IgD-negative memory B cell (primary cell): ENCODE measurements at regions not wholly inside any gene's neighbourhood (a gene's known extent, or its start where the extent isn't known, plus 50 kb on each side); places are given as distances from the start of the nearest gene placed in this dataset.

Source experiments
- H3K27ac Mint-ChIP-seq, 3 donors: one replicate each; pipeline ENCODE4 v1.8.0; 2020 to 2022; ENCODE audit warnings: mild to moderate bottlenecking in 3 of 3, mixed read lengths in 3 of 3, moderate library complexity in 1 of 3
- H3K27me3 Mint-ChIP-seq: one replicate; pipeline ENCODE4 v1.8.0; 2021; ENCODE audit warnings: mixed read lengths
- H3K36me3 Mint-ChIP-seq: one replicate; pipeline ENCODE4 v1.8.0; 2020; ENCODE audit warnings: mild to moderate bottlenecking, mixed read lengths
- H3K4me1 Mint-ChIP-seq, 3 donors: one replicate each; pipeline ENCODE4 v1.8.0; 2020 to 2022; ENCODE audit warnings: mixed read lengths in 3 of 3, mild to moderate bottlenecking in 1 of 3
- H3K4me3 Mint-ChIP-seq, 4 donors: one replicate each; pipeline ENCODE4 v1.8.0; 2020 to 2022; ENCODE audit warnings: mild to moderate bottlenecking in 4 of 4, mixed read lengths in 4 of 4, moderate library complexity in 3 of 4
- H3K9me3 Mint-ChIP-seq, 3 donors: one replicate each; pipeline ENCODE4 v1.8.0; 2020 to 2021; ENCODE audit warnings: mixed read lengths in 3 of 3, mild to moderate bottlenecking in 1 of 3

- Mint-ChIP-seq H3K9me3 (peaks cover 0 to 3% (median 0%) of the 10 kb centered on the region in 3 donors), H3K4me1 (no peaks in the 10 kb centered on the region), H3K4me3 (no peak overlapping the region), H3K27me3 (no peaks in the 10 kb centered on the region), H3K36me3 (no peaks in the 10 kb centered on the region), H3K27ac (no peak overlapping the region)
Measured at GRCh38 chr20:61114493-61115175, 137.4 kb upstream of the CDH4 start.

- Mint-ChIP-seq H3K27me3 (no peaks in the 10 kb centered on the region), H3K4me3 (no peak overlapping the region), H3K36me3 (no peaks in the 10 kb centered on the region), H3K27ac (no peak overlapping the region), H3K4me1 (no peaks in the 10 kb centered on the region), H3K9me3 (no peaks in the 10 kb centered on the region)
Measured at GRCh38 chr20:61115364-61116065, 136.5 kb upstream of the CDH4 start.

GRCh38 chr20:61117725-61118124 is 134.3 kb upstream of the CDH4 start:
- H3K4me1 Mint-ChIP-seq, result no peaks in the 10 kb centered on the region
- peaks cover 0 to 4% (median 2%) of the 10 kb centered on the region in 3 donors for H3K9me3 Mint-ChIP-seq
- H3K4me3 Mint-ChIP-seq, result no peak overlapping the region
- no peak overlapping the region for H3K27ac Mint-ChIP-seq
- no peaks in the 10 kb centered on the region for H3K27me3 Mint-ChIP-seq
- no peaks in the 10 kb centered on the region for H3K36me3 Mint-ChIP-seq

- no peaks in the 10 kb centered on the region for H3K27me3 Mint-ChIP-seq
- H3K36me3 Mint-ChIP-seq, result no peaks in the 10 kb centered on the region
- peaks cover 0 to 2% (median 0%) of the 10 kb centered on the region in 3 donors for H3K4me1 Mint-ChIP-seq
- H3K27ac Mint-ChIP-seq, result no peak overlapping the region
- no peak overlapping the region for H3K4me3 Mint-ChIP-seq
- peaks cover 0 to 4% (median 2%) of the 10 kb centered on the region in 3 donors for H3K9me3 Mint-ChIP-seq
Measured at GRCh38 chr20:61118429-61119224, 133.4 kb upstream of the CDH4 start.

- H3K4me1 Mint-ChIP-seq, result peaks cover 0 to 2% (median 0%) of the 10 kb centered on the region in 3 donors
- H3K36me3 Mint-ChIP-seq, result no peaks in the 10 kb centered on the region
- H3K27me3 Mint-ChIP-seq, result no peaks in the 10 kb centered on the region
- peaks cover 0 to 4% (median 2%) of the 10 kb centered on the region in 3 donors for H3K9me3 Mint-ChIP-seq
- no peak overlapping the region for H3K4me3 Mint-ChIP-seq
- H3K27ac Mint-ChIP-seq, result no peak overlapping the region
Measured at GRCh38 chr20:61119273-61119672, 132.8 kb upstream of the CDH4 start.

- no peak overlapping the region for H3K27ac Mint-ChIP-seq
- no peak overlapping the region for H3K4me3 Mint-ChIP-seq
- peaks cover 0 to 2% (median 0%) of the 10 kb centered on the region in 3 donors for H3K4me1 Mint-ChIP-seq
- H3K27me3 Mint-ChIP-seq, result no peaks in the 10 kb centered on the region
- peaks cover 0 to 4% (median 2%) of the 10 kb centered on the region in 3 donors for H3K9me3 Mint-ChIP-seq
- peaks cover 2% of the 10 kb centered on the region for H3K36me3 Mint-ChIP-seq
Measured at GRCh38 chr20:61119794-61120410, 132.2 kb upstream of the CDH4 start.

- Mint-ChIP-seq H3K4me3 (peak overlapping the region in 1 of 4 donors; percentile 65), H3K27me3 (no peaks in the 10 kb centered on the region), H3K4me1 (peaks cover 0 to 2% (median 0%) of the 10 kb centered on the region in 3 donors), H3K36me3 (peaks cover 2% of the 10 kb centered on the region), H3K9me3 (peaks cover 0 to 4% (median 2%) of the 10 kb centered on the region in 3 donors), H3K27ac (no peak overlapping the region)
Measured at GRCh38 chr20:61120595-61121515, 131.2 kb upstream of the CDH4 start.

GRCh38 chr20:61121661-61122060 is 130.4 kb upstream of the CDH4 start:
- peaks cover 0 to 4% (median 2%) of the 10 kb centered on the region in 3 donors for H3K9me3 Mint-ChIP-seq
- peaks cover 2% of the 10 kb centered on the region for H3K36me3 Mint-ChIP-seq
- peaks cover 0 to 2% (median 0%) of the 10 kb centered on the region in 3 donors for H3K4me1 Mint-ChIP-seq
- no peak overlapping the region for H3K4me3 Mint-ChIP-seq
- no peak overlapping the region for H3K27ac Mint-ChIP-seq
- H3K27me3 Mint-ChIP-seq, result no peaks in the 10 kb centered on the region

- no peaks in the 10 kb centered on the region for H3K27me3 Mint-ChIP-seq
- H3K4me3 Mint-ChIP-seq, result no peak overlapping the region
- peaks cover 0 to 2% (median 0%) of the 10 kb centered on the region in 3 donors for H3K4me1 Mint-ChIP-seq
- H3K36me3 Mint-ChIP-seq, result peaks cover 2% of the 10 kb centered on the region
- H3K9me3 Mint-ChIP-seq, result peaks cover 0 to 4% (median 2%) of the 10 kb centered on the region in 3 donors
- H3K27ac Mint-ChIP-seq, result no peak overlapping the region
Measured at GRCh38 chr20:61123286-61123685, 128.8 kb upstream of the CDH4 start.

GRCh38 chr20:61123751-61124368 is 128.2 kb upstream of the CDH4 start:
- Mint-ChIP-seq H3K9me3 (peaks cover 0 to 4% (median 2%) of the 10 kb centered on the region in 3 donors), H3K36me3 (peaks cover 2% of the 10 kb centered on the region), H3K27me3 (no peaks in the 10 kb centered on the region), H3K4me1 (peaks cover 0 to 2% (median 0%) of the 10 kb centered on the region in 3 donors), H3K4me3 (no peak overlapping the region), H3K27ac (no peak overlapping the region)

- H3K4me3 Mint-ChIP-seq, result no peak overlapping the region
- H3K9me3 Mint-ChIP-seq, result peaks cover 0 to 4% (median 2%) of the 10 kb centered on the region in 3 donors
- H3K27me3 Mint-ChIP-seq, result no peaks in the 10 kb centered on the region
- H3K27ac Mint-ChIP-seq, result no peak overlapping the region
- peaks cover 0 to 2% (median 0%) of the 10 kb centered on the region in 3 donors for H3K4me1 Mint-ChIP-seq
- peaks cover 2% of the 10 kb centered on the region for H3K36me3 Mint-ChIP-seq
Measured at GRCh38 chr20:61125076-61125475, 127.0 kb upstream of the CDH4 start.

GRCh38 chr20:61125546-61126180 is 126.4 kb upstream of the CDH4 start:
- Mint-ChIP-seq H3K27me3 (no peaks in the 10 kb centered on the region), H3K27ac (no peak overlapping the region), H3K9me3 (peaks cover 0 to 4% (median 2%) of the 10 kb centered on the region in 3 donors)

More at GRCh38 chr20:61125546-61126180, 126.4 kb upstream of the CDH4 start:
- peaks cover 3% of the 10 kb centered on the region for H3K36me3 Mint-ChIP-seq
- peaks cover 0 to 2% (median 0%) of the 10 kb centered on the region in 3 donors for H3K4me1 Mint-ChIP-seq
- no peak overlapping the region for H3K4me3 Mint-ChIP-seq
